ENCODE measurements at regions not wholly inside any gene's neighbourhood (a gene's known extent, or its start where the extent isn't known, plus 50 kb on each side); places are given as distances from the start of the nearest gene placed in this dataset.

- H2AFZ ChIP-seq (ENCODE audit: low read length): no peak overlapping the region
- no peak for TF ChIP-seq EZH2 (IDR thresholded peaks at IDR 0.05; ENCODE audit: borderline replicate concordance, low read length)
- TF ChIP-seq CTCF (IDR thresholded peaks at IDR 0.05; ENCODE audit: low read length): no peak
- H3K4me1 ChIP-seq (ENCODE audit: insufficient read depth, low read length, severe bottlenecking): no peaks in the 10 kb centered on the region
- no peak overlapping the region for H3K27ac ChIP-seq (ENCODE audit: low read depth, low read length, poor library complexity, severe bottlenecking)
- H3K9me3 ChIP-seq (ENCODE audit: low read length): no peaks in the 10 kb centered on the region
- H3K9me2 ChIP-seq (ENCODE audit: low read depth, low read length): no peaks in the 10 kb centered on the region
- no peaks in the 10 kb centered on the region for H3K79me2 ChIP-seq (ENCODE audit: insufficient read depth, low read length)
- H3K36me3 ChIP-seq (ENCODE audit: insufficient read depth, low read length): no peaks in the 10 kb centered on the region
- H3K4me2 ChIP-seq (ENCODE audit: low read length): no peak overlapping the region
- no peaks in the 10 kb centered on the region for H3K27me3 ChIP-seq (ENCODE audit: insufficient read depth, low read length)
- no peaks in the 10 kb centered on the region for H4K20me1 ChIP-seq (ENCODE audit: insufficient read depth, low read length)
- H3F3A ChIP-seq (ENCODE audit: insufficient read depth, low read length): no peaks in the 10 kb centered on the region
- no peak overlapping the region for H3K9ac ChIP-seq (ENCODE audit: low read length)
- H3K4me3 ChIP-seq (ENCODE audit: low read depth, low read length, poor library complexity, severe bottlenecking): no peak overlapping the region
Measured at GRCh38 chr18:38369772-38370690, 804.4 kb upstream of the CELF4 start.

- no peak overlapping the region for H2AFZ ChIP-seq (ENCODE audit: low read length)
Measured at GRCh38 chr18:38368886-38369285, 803.3 kb upstream of the CELF4 start.

GRCh38 chr18:38368246-38368645, 802.6 kb upstream of the CELF4 start:
- TF ChIP-seq CTCF (IDR thresholded peaks at IDR 0.05; ENCODE audit: low read length) (no peak), EZH2 (IDR thresholded peaks at IDR 0.05; ENCODE audit: borderline replicate concordance, low read length) (no peak)
- Histone ChIP-seq H4K20me1 (ENCODE audit: insufficient read depth, low read length) (no peaks in the 10 kb centered on the region), H2AFZ (ENCODE audit: low read length) (no peak overlapping the region), H3K36me3 (ENCODE audit: insufficient read depth, low read length) (no peaks in the 10 kb centered on the region), H3K4me2 (ENCODE audit: low read length) (no peak overlapping the region), H3K4me1 (ENCODE audit: insufficient read depth, low read length, severe bottlenecking) (no peaks in the 10 kb centered on the region), H3K27ac (ENCODE audit: low read depth, low read length, poor library complexity, severe bottlenecking) (no peak overlapping the region), H3K4me3 (ENCODE audit: low read depth, low read length, poor library complexity, severe bottlenecking) (no peak overlapping the region), H3F3A (ENCODE audit: insufficient read depth, low read length) (no peaks in the 10 kb centered on the region), H3K9me2 (ENCODE audit: low read depth, low read length) (no peaks in the 10 kb centered on the region), H3K9ac (ENCODE audit: low read length) (no peak overlapping the region), H3K27me3 (ENCODE audit: insufficient read depth, low read length) (no peaks in the 10 kb centered on the region), H3K79me2 (ENCODE audit: insufficient read depth, low read length) (no peaks in the 10 kb centered on the region), H3K9me3 (ENCODE audit: low read length) (no peaks in the 10 kb centered on the region)

More at GRCh38 chr18:38368886-38369285, 803.3 kb upstream of the CELF4 start:
- H3K9ac ChIP-seq (ENCODE audit: low read length): no peak overlapping the region
- H3K9me3 ChIP-seq (ENCODE audit: low read length): no peaks in the 10 kb centered on the region
- H4K20me1 ChIP-seq (ENCODE audit: insufficient read depth, low read length): no peaks in the 10 kb centered on the region
- no peaks in the 10 kb centered on the region for H3K36me3 ChIP-seq (ENCODE audit: insufficient read depth, low read length)
- no peak for TF ChIP-seq CTCF (IDR thresholded peaks at IDR 0.05; ENCODE audit: low read length)
- no peak for TF ChIP-seq EZH2 (IDR thresholded peaks at IDR 0.05; ENCODE audit: borderline replicate concordance, low read length)
- no peak overlapping the region for H3K4me3 ChIP-seq (ENCODE audit: low read depth, low read length, poor library complexity, severe bottlenecking)
- no peaks in the 10 kb centered on the region for H3K27me3 ChIP-seq (ENCODE audit: insufficient read depth, low read length)
- no peaks in the 10 kb centered on the region for H3F3A ChIP-seq (ENCODE audit: insufficient read depth, low read length)
- H3K4me1 ChIP-seq (ENCODE audit: insufficient read depth, low read length, severe bottlenecking): no peaks in the 10 kb centered on the region
- no peak overlapping the region for H3K4me2 ChIP-seq (ENCODE audit: low read length)
- H3K9me2 ChIP-seq (ENCODE audit: low read depth, low read length): no peaks in the 10 kb centered on the region
- no peak overlapping the region for H3K27ac ChIP-seq (ENCODE audit: low read depth, low read length, poor library complexity, severe bottlenecking)
- H3K79me2 ChIP-seq (ENCODE audit: insufficient read depth, low read length): no peaks in the 10 kb centered on the region
